OCI-LY7 (cell line): ENCODE measurements at regions not wholly inside any gene's neighbourhood (a gene's known extent, or its start where the extent isn't known, plus 50 kb on each side); places are given as distances from the start of the nearest gene placed in this dataset.

Experiments used
- BruUV-seq: library from RNA; stranded (reverse); fragments of 400-500 nt; replicated peaks from 2 replicates; lab custom pipeline; 2021; lab: Mats Ljungman, UMichigan
- CTCF ChIA-PET: fragments of 300-600 bp; sonication (Branson Sonifier 250); formaldehyde crosslinking; loops from one replicate; lab custom pipeline; 2022; ENCODE audit warnings: antibody characterized with exemption; ENCODE audit not compliant: unreplicated experiment; lab: Charles Lee
- POLR2A ChIA-PET: fragments of 300-600 bp; sonication (Branson Sonifier 250); formaldehyde crosslinking; loops from one replicate; lab custom pipeline; 2022; ENCODE audit warnings: antibody characterized with exemption; lab: Charles Lee
- DNase-seq: peaks from one replicate; pipeline ENCODE4 v3.0.0-alpha.2; 2015; ENCODE audit warnings: low spot score
- H2AFZ ChIP-seq: fragments of 200-600 bp; sonication (generic), shearing (Covaris generic); 2 replicates; pipeline ENCODE4 v1.6.1; 2014; ENCODE audit warnings: mild to moderate bottlenecking, antibody characterized with exemption, low read length, moderate library complexity
- H3K27ac ChIP-seq: fragments of 200-600 bp; sonication (generic); 2 replicates; pipeline ENCODE4 v1.5.1; 2014; ENCODE audit warnings: mixed run types, low read depth, mild to moderate bottlenecking, moderate library complexity, low read length, inconsistent platforms; ENCODE audit not compliant: poor library complexity, severe bottlenecking
- H3K36me3 ChIP-seq: fragments of 200-600 bp; sonication (generic); 2 replicates; pipeline ENCODE4 v1.6.1; 2014; ENCODE audit warnings: mild to moderate bottlenecking, antibody characterized with exemption, low read length, moderate library complexity, mixed read lengths; ENCODE audit not compliant: insufficient read depth
- H3K4me1 ChIP-seq: fragments of 200-600 bp; sonication (generic); 2 replicates; pipeline ENCODE4 v1.5.1; 2014; ENCODE audit warnings: mild to moderate bottlenecking, low read length; ENCODE audit not compliant: insufficient read depth, poor library complexity, severe bottlenecking
- H3K4me2 ChIP-seq: fragments of 200-600 bp; sonication (generic); 2 replicates; pipeline ENCODE4 v1.6.1; 2014; ENCODE audit warnings: mild to moderate bottlenecking, low read length
- H3K4me3 ChIP-seq: fragments of 200-600 bp; sonication (generic); 2 replicates; pipeline ENCODE4 v1.5.1; 2014; ENCODE audit warnings: mild to moderate bottlenecking, low read depth, low read length; ENCODE audit not compliant: poor library complexity, severe bottlenecking
- H3K79me2 ChIP-seq: fragments of 200-600 bp; sonication (generic); 2 replicates; pipeline ENCODE4 v1.6.1; 2016; ENCODE audit warnings: low read depth, mild to moderate bottlenecking, low read length, moderate library complexity, mixed read lengths; ENCODE audit not compliant: insufficient read depth
- H3K9me2 ChIP-seq: fragments of 200-600 bp; sonication (generic); 2 replicates; pipeline ENCODE4 v1.6.1; 2016; ENCODE audit warnings: mild to moderate bottlenecking, low read length, mixed read lengths; ENCODE audit not compliant: insufficient read depth
- H3K9me3 ChIP-seq: fragments of 200-600 bp; sonication (generic); 2 replicates; pipeline ENCODE4 v1.6.1; 2014; ENCODE audit warnings: mild to moderate bottlenecking, mixed run types, low read length, mixed read lengths
- H4K20me1 ChIP-seq: fragments of 200-600 bp; sonication (generic); 2 replicates; pipeline ENCODE4 v1.6.1; 2014; ENCODE audit warnings: mild to moderate bottlenecking, antibody characterized with exemption, low read length, moderate library complexity, mixed read lengths; ENCODE audit not compliant: insufficient read depth
- CTCF ChIP-seq: fragments of 200-600 bp; sonication (generic); conservative IDR thresholded peaks from 2 replicates; pipeline ENCODE4 v1.5.1; 2014; ENCODE audit warnings: mild to moderate bottlenecking, antibody characterized with exemption, low read length, moderate library complexity, mixed read lengths
- EZH2phosphoT487 ChIP-seq: fragments of 200-600 bp; sonication (generic); IDR thresholded peaks from 2 replicates; pipeline ENCODE4 v1.6.1; 2018; ENCODE audit warnings: low read depth, borderline replicate concordance, mild to moderate bottlenecking, mixed run types, antibody characterized with exemption, low read length, moderate library complexity, mixed read lengths
- intact Hi-C: fragments of 100-400 bp; cut with micrococcal nuclease; formaldehyde crosslinking; loops from one replicate; pipeline ENCODE4 v1.10.0; 2022; ENCODE audit not compliant: unreplicated experiment

GRCh38 chr3:55267206-55267930 is 219.7 kb downstream of the WNT5A start:
- TF ChIP-seq EZH2phosphoT487 (no peak), CTCF (no peak)
- Histone ChIP-seq H4K20me1 (no peaks in the 10 kb centered on the region), H2AFZ (no peak overlapping the region), H3K4me2 (no peak overlapping the region), H3K4me1 (peaks cover 4% of the 10 kb centered on the region), H3K27ac (no peak overlapping the region), H3K9me3 (no peaks in the 10 kb centered on the region), H3K4me3 (no peak overlapping the region), H3K36me3 (no peaks in the 10 kb centered on the region), H3K9me2 (no peaks in the 10 kb centered on the region), H3K79me2 (no peaks in the 10 kb centered on the region)
- no TSS peak for BruUV-seq
- no peak for DNase-seq
- POLR2A ChIA-PET, result interaction anchor here (0.6 kb wide), 1 partner anchor 57 kb away, joined by 3 read pairs; no protein-coding TSS in a partner anchor
- CTCF ChIA-PET, result interaction anchor here (0.5 kb wide), 1 partner anchor 27 kb away, joined by 3 read pairs; no protein-coding TSS in a partner anchor
- intact Hi-C loops, result no loop called here

GRCh38 chr3:55264919-55265318 is 222.2 kb downstream of the WNT5A start:
- H3K27ac ChIP-seq, result no peak overlapping the region

More at GRCh38 chr3:55264919-55265318, 222.2 kb downstream of the WNT5A start:
- no peaks in the 10 kb centered on the region for H3K9me2 ChIP-seq
- ChIA-PET CTCF (no interaction called here), POLR2A (interaction anchor here (1.2 kb wide), 1 partner anchor 8 kb away, joined by 3 read pairs; no protein-coding TSS in a partner anchor)
- BruUV-seq, result no TSS peak
- H3K36me3 ChIP-seq, result no peaks in the 10 kb centered on the region
- TF ChIP-seq EZH2phosphoT487 (no peak), CTCF (no peak)
- no peaks in the 10 kb centered on the region for H4K20me1 ChIP-seq
- H3K4me2 ChIP-seq, result no peak overlapping the region
- no peak overlapping the region for H2AFZ ChIP-seq
- no peak overlapping the region for H3K4me3 ChIP-seq
- intact Hi-C loops, result no loop called here
- H3K79me2 ChIP-seq, result no peaks in the 10 kb centered on the region
- H3K4me1 ChIP-seq, result no peaks in the 10 kb centered on the region
- H3K9me3 ChIP-seq, result no peaks in the 10 kb centered on the region
- no peak for DNase-seq
